MCF 10A (cell line): ENCODE measurements at regions not wholly inside any gene's neighbourhood (a gene's known extent, or its start where the extent isn't known, plus 50 kb on each side); places are given as distances from the start of the nearest gene placed in this dataset.

ENCODE experiments used
- BruUV-seq: library from RNA; stranded (reverse); fragments of 400-500 nt; replicated peaks from 2 replicates; lab custom pipeline; 2021; lab: Mats Ljungman, UMichigan
- CTCF ChIA-PET: fragments of 300-600 bp; sonication (Branson Sonifier 250); formaldehyde crosslinking; extraction: SDS; loops from one replicate; lab custom pipeline; 2021; ENCODE audit warnings: antibody characterized with exemption, inconsistent platforms; lab: Yijun Ruan, JAX
- POLR2A ChIA-PET: fragments of 300-600, 350-650 bp; sonication (Branson Sonifier 250); formaldehyde crosslinking; extraction: SDS; loops from one replicate; lab custom pipeline; 2020; ENCODE audit warnings: antibody characterized with exemption, inconsistent platforms; lab: Yijun Ruan, JAX
- DNase-seq: peaks from one replicate; pipeline ENCODE4 v3.0.0-alpha.2; 2018; ENCODE audit not compliant: unreplicated experiment
- H3K27ac Mint-ChIP-seq: one replicate; pipeline ENCODE4 v1.8.0; 2022; ENCODE audit warnings: mild to moderate bottlenecking, low read depth, mixed read lengths; ENCODE audit not compliant: unreplicated experiment
- H3K27me3 Mint-ChIP-seq: one replicate; pipeline ENCODE4 v1.8.0; 2022; ENCODE audit warnings: mixed read lengths; ENCODE audit not compliant: insufficient read depth, unreplicated experiment
- H3K36me3 Mint-ChIP-seq: one replicate; pipeline ENCODE4 v1.8.0; 2022; ENCODE audit warnings: mild to moderate bottlenecking, moderate library complexity, mixed read lengths; ENCODE audit not compliant: insufficient read depth, unreplicated experiment
- H3K4me1 Mint-ChIP-seq: one replicate; pipeline ENCODE4 v1.8.0; 2022; ENCODE audit warnings: mixed read lengths; ENCODE audit not compliant: insufficient read depth, unreplicated experiment
- H3K4me3 Mint-ChIP-seq: one replicate; pipeline ENCODE4 v1.8.0; 2022; ENCODE audit warnings: mild to moderate bottlenecking, moderate library complexity, mixed read lengths; ENCODE audit not compliant: unreplicated experiment
- H3K9me3 Mint-ChIP-seq: one replicate; pipeline ENCODE4 v1.8.0; 2022; ENCODE audit warnings: mixed read lengths; ENCODE audit not compliant: unreplicated experiment
- intact Hi-C: fragments of 100-400 bp; cut with micrococcal nuclease; formaldehyde crosslinking; loops from 2 replicates; pipeline ENCODE4 v1.14.1; 2022
- TF ChIP-seq, protein P1 (sequence below): fragments of 200-600 bp; IDR thresholded peaks from one replicate; pipeline ENCODE4 v1.8.0; 2022; ENCODE audit warnings: antibody characterized with exemption, mild to moderate bottlenecking; ENCODE audit not compliant: unreplicated experiment

DNA sequence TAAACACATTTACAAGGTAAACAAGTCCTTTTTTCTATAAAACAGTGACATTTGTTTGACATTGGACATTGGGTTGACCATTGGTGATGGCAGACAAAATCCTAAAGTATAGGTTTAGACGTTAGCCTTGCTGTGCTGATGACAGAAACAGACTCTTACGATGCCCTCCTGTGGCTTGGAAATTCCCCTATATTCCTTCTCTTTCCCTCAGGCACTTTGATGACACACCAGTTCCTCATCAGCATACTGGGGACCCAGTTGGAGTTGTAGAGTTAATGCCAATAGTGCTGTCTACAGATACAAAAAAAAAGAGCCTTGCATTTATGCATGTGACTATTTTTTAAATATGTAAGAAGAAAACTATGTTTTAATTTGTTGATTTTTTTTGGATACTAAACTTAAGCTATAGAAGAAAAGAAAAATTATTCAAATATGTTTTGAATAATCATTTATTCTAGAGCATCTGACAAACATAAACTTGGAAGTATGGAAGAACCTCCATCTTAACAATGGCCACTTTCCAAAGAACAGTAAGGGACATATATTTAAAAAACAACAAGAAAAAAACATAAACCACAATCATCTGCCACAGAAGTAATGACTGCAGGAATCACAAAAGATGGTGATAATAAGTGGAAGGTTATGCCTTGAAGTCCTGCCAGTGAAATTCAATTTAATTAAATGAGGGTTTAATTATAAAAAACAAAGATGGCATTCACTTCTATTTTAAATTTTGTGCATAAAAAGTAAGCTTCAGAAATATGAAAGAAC lies 75.6 kb upstream of the SNCAIP start:
- Mint-ChIP-seq H3K4me3 (no peak overlapping the region), H3K9me3 (no peaks in the 10 kb centered on the region), H3K27ac (no peak overlapping the region), H3K36me3 (no peaks in the 10 kb centered on the region), H3K27me3 (no peaks in the 10 kb centered on the region), H3K4me1 (peaks cover 8% of the 10 kb centered on the region)
- peak; percentile 77 for DNase-seq
- no TSS peak for BruUV-seq
- TF ChIP-seq, protein P1, sequence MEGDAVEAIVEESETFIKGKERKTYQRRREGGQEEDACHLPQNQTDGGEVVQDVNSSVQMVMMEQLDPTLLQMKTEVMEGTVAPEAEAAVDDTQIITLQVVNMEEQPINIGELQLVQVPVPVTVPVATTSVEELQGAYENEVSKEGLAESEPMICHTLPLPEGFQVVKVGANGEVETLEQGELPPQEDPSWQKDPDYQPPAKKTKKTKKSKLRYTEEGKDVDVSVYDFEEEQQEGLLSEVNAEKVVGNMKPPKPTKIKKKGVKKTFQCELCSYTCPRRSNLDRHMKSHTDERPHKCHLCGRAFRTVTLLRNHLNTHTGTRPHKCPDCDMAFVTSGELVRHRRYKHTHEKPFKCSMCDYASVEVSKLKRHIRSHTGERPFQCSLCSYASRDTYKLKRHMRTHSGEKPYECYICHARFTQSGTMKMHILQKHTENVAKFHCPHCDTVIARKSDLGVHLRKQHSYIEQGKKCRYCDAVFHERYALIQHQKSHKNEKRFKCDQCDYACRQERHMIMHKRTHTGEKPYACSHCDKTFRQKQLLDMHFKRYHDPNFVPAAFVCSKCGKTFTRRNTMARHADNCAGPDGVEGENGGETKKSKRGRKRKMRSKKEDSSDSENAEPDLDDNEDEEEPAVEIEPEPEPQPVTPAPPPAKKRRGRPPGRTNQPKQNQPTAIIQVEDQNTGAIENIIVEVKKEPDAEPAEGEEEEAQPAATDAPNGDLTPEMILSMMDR: no peak
- intact Hi-C loops: no loop called here
- ChIA-PET POLR2A (interaction anchor here (0.7 to 0.9 kb wide), 3 partner anchors 159 to 313 kb away, joined by 3 read pairs; no protein-coding TSS in a partner anchor), CTCF (interaction anchor here (0.6 to 3.7 kb wide), 3 partner anchors 41 to 1131 kb away, joined by 3 to 23 read pairs (median 6); no protein-coding TSS in a partner anchor)

GRCh38 chr5:122237906-122238305 lies 74.1 kb upstream of the SNCAIP start:
- Mint-ChIP-seq H3K4me1 (peaks cover 8% of the 10 kb centered on the region), H3K27me3 (no peaks in the 10 kb centered on the region), H3K27ac (no peak overlapping the region), H3K36me3 (no peaks in the 10 kb centered on the region), H3K4me3 (no peak overlapping the region), H3K9me3 (no peaks in the 10 kb centered on the region)
- no TSS peak for BruUV-seq
- CTCF ChIA-PET: no interaction called here
- DNase-seq: peak; percentile 24
- POLR2A ChIA-PET: interaction anchor here (0.6 kb wide), 1 partner anchor 662 kb away, joined by 3 read pairs; no protein-coding TSS in a partner anchor
- TF ChIP-seq, protein P1: no peak
- intact Hi-C loops: no loop called here

- intact Hi-C loops: no loop called here
- Mint-ChIP-seq H3K9me3 (peaks cover 27% of the 10 kb centered on the region), H3K4me3 (no peak overlapping the region), H3K27me3 (no peaks in the 10 kb centered on the region), H3K4me1 (no peaks in the 10 kb centered on the region), H3K27ac (no peak overlapping the region), H3K36me3 (no peaks in the 10 kb centered on the region)
- ChIA-PET CTCF (no interaction called here), POLR2A (no interaction called here)
- TF ChIP-seq, protein P1: no peak
- BruUV-seq: no TSS peak
- DNase-seq: no peak
Measured at GRCh38 chr5:122252319-122252718, 59.7 kb upstream of the SNCAIP start.

- TF ChIP-seq, protein P1: no peak
- no peak for DNase-seq
- BruUV-seq: no TSS peak
- Mint-ChIP-seq H3K4me1 (peaks cover 10% of the 10 kb centered on the region), H3K27me3 (no peaks in the 10 kb centered on the region), H3K27ac (no peak overlapping the region), H3K4me3 (no peak overlapping the region), H3K9me3 (peaks cover 27% of the 10 kb centered on the region), H3K36me3 (no peaks in the 10 kb centered on the region)
- ChIA-PET POLR2A (no interaction called here), CTCF (no interaction called here)
- intact Hi-C loops: no loop called here
Measured at GRCh38 chr5:122253794-122254193, 58.2 kb upstream of the SNCAIP start.
